ENCODE measurements at regions not wholly inside any gene's neighbourhood (a gene's known extent, or its start where the extent isn't known, plus 50 kb on each side); places are given as distances from the start of the nearest gene placed in this dataset.

DNA sequence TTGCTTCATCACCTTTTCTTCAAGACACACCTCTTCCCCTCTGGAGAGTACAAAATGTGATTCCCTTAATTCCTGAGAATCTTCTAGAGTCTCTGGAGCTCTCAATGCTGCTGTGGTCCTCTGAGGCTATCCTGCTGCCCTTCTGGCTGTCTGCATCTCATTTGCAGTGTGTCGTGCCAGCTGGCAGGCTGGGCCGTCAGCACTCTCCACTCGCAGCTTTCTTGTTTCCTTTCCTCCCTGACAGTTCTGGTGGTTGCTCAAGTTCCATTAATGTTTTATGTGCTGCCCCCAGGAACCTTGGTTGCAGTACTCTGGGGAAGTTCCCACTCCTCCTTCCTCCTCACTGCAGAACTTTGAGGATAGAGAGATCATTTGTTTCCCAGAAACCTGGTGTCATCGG lies 210.8 kb upstream of the ROPN1 start:
- Histone ChIP-seq H3K4me3 (ENCODE audit: low read depth in 1 of 2, low read length in 2 of 2) (no peak overlapping the region), H3K9ac (ENCODE audit: low read length) (no peak overlapping the region), H3K27ac (ENCODE audit: low read depth, low read length) (no peak overlapping the region), H3K4me1 (ENCODE audit: insufficient read depth, low read length) (peaks cover 13% of the 10 kb centered on the region), H3K27me3 (ENCODE audit: control insufficient read depth in 1 of 2, insufficient read depth in 2 of 2, low read length in 2 of 2) (no peaks in the 10 kb centered on the region), H3K36me3 (ENCODE audit: insufficient read depth, low read length) (no peaks in the 10 kb centered on the region), H3K9me3 (ENCODE audit: low read length) (no peaks in the 10 kb centered on the region)

DNA sequence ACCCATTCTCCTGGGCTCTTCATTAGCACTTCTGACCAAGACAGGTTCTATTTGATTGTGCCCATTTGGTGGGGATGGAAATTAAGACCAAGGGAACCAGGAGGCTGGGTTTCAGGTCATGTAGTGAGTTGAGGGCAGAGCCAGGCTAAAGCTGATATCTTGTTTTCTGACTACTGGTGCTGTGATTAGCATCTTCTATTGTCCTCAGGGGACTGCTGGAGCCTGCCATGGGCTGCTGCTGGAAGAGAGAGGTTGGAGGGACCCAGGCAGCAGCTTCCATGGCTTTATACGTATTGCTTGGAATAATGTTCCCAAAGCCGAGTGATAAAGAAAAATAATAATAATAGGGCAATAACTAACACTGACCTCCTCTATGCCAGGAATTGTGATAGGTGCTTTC lies 211.4 kb upstream of the ROPN1 start:
- no peaks in the 10 kb centered on the region for H3K27me3 ChIP-seq (ENCODE audit: control insufficient read depth in 1 of 2, insufficient read depth in 2 of 2, low read length in 2 of 2)

DNA sequence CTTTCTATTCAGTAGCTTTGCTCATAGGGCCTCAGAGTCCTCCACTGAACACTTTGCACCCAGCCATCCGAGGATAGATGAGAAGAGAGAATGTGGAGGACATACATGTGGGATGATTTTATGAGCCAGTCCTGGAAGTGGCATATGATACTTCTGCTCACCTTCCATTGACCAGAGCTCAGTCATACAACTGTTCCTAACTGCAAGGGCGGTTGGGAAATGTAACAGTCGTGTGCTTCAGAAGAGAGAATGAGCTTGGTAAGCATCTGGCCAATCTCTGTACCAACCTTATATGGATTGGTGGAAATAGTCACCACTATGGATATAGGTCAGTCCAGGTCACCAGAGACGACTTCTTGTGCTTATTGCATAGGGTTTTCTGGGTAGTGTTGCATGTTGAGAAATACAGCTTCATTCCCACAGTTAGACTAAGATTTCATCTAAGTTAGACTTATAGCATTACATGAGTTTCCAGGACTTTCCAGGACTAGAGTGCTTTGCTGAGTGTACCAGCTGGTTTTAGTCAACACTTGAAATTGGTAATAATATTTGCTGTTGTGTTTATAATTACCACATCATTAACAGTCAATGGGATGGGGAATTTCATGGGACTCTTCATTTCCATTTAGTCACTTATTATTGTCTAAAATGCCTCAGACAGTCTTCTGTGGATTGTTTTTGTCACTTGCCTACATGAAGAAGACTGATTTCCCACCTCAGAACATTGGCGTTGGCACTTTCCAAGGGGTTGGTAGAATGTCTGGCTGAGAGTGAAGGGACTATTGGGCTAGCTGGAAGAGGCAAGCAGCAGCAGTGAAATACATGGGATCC lies 214.5 kb upstream of the ROPN1 start:
- Histone ChIP-seq H3K36me3 (ENCODE audit: insufficient read depth, low read length) (no peaks in the 10 kb centered on the region), H3K27ac (ENCODE audit: low read depth, low read length) (no peak overlapping the region), H3K9ac (ENCODE audit: low read length) (no peak overlapping the region), H3K4me3 (ENCODE audit: low read depth in 1 of 2, low read length in 2 of 2) (no peak overlapping the region), H3K27me3 (ENCODE audit: control insufficient read depth in 1 of 2, insufficient read depth in 2 of 2, low read length in 2 of 2) (no peaks in the 10 kb centered on the region), H3K9me3 (ENCODE audit: low read length) (no peaks in the 10 kb centered on the region), H3K4me1 (ENCODE audit: insufficient read depth, low read length) (peaks cover 13% of the 10 kb centered on the region)

More for the DNA sequence above, 211.4 kb upstream of the ROPN1 start:
- no peak overlapping the region for H3K27ac ChIP-seq (ENCODE audit: low read depth, low read length)
- H3K9ac ChIP-seq (ENCODE audit: low read length): no peak overlapping the region
- H3K9me3 ChIP-seq (ENCODE audit: low read length): no peaks in the 10 kb centered on the region
- H3K4me1 ChIP-seq (ENCODE audit: insufficient read depth, low read length): peaks cover 13% of the 10 kb centered on the region
- no peak overlapping the region for H3K4me3 ChIP-seq (ENCODE audit: low read depth in 1 of 2, low read length in 2 of 2)
- no peaks in the 10 kb centered on the region for H3K36me3 ChIP-seq (ENCODE audit: insufficient read depth, low read length)

DNA sequence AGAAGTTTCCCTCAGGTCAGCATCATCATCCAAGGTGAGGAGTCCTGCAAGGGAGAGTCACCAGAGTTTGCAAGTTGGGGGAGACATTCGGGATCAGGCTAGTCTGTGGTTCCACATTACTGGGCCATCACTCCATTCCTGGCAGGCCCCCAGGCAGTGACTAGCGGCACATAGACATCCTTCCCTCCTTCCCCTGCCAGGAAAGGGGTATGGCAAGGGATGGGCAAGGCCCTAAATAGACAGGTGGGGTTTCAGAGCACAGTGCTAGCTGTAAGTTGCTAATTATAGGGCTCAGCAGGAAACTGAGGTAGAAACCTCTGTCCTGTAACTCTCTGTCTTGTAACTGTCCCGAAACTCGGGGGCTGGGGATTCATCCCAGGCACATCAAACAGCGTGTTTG lies 215.2 kb upstream of the ROPN1 start:
- no peak overlapping the region for H3K9ac ChIP-seq (ENCODE audit: low read length)
- no peaks in the 10 kb centered on the region for H3K27me3 ChIP-seq (ENCODE audit: control insufficient read depth in 1 of 2, insufficient read depth in 2 of 2, low read length in 2 of 2)
- no peak overlapping the region for H3K27ac ChIP-seq (ENCODE audit: low read depth, low read length)
- no peak overlapping the region for H3K4me3 ChIP-seq (ENCODE audit: low read depth in 1 of 2, low read length in 2 of 2)
- H3K36me3 ChIP-seq (ENCODE audit: insufficient read depth, low read length): no peaks in the 10 kb centered on the region
- H3K4me1 ChIP-seq (ENCODE audit: insufficient read depth, low read length): peaks cover 13% of the 10 kb centered on the region
- no peaks in the 10 kb centered on the region for H3K9me3 ChIP-seq (ENCODE audit: low read length)

DNA sequence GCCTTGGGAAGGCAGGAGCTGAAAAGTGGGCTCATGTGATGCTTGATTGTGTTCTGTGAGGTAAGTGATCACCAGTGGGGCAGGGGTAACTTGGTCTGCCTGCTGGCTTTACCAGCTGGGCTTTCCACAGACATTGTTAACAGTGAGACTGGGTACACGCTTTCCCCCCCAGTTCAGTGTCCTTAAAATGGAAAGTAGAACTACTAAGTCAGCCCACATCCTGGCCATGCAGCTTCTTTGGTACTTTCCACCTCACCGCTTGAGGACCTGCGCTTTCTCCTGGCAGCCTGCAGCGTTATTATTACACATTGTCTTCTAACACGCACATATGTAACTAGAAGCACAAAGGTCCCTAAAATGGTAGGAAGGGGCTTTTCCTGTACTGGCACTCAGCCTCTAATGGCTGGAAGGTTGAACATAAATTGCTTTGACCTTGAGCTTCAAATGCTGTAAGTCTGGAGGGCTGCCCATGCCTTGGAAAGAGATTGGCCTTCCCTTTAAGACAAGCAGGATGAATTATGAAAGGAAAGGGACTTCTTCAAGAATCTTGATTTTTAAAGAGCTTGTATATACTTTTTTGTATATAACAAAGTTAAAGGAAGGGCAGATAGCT lies 216.1 kb upstream of the ROPN1 start:
- no peaks in the 10 kb centered on the region for H3K36me3 ChIP-seq (ENCODE audit: insufficient read depth, low read length)
- H3K9me3 ChIP-seq (ENCODE audit: low read length): no peaks in the 10 kb centered on the region
- H3K27ac ChIP-seq (ENCODE audit: low read depth, low read length): no peak overlapping the region
- H3K4me3 ChIP-seq (ENCODE audit: low read depth in 1 of 2, low read length in 2 of 2): no peak overlapping the region
- peaks cover 5% of the 10 kb centered on the region for H3K4me1 ChIP-seq (ENCODE audit: insufficient read depth, low read length)
- H3K9ac ChIP-seq (ENCODE audit: low read length): no peak overlapping the region
- no peaks in the 10 kb centered on the region for H3K27me3 ChIP-seq (ENCODE audit: control insufficient read depth in 1 of 2, insufficient read depth in 2 of 2, low read length in 2 of 2)

DNA sequence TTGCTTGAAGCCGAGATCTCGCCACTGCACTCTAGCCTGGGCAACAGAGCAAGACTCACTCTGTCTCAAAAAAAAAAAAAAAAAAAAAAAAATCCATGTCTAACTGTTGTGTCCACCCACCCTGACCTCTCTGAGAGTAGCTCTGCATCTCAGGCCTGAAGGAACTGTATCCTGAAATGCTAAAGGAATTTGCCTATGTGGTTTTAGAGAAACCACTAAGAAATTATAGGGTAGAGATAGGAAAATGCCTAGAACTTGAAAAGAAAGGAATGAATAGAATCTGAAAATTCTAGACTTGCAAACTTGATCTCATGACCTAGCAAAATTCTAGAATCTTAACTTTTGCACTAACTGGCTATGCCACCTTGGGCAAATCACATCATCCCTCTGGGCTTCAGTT lies 217.5 kb upstream of the ROPN1 start:
- H3K9ac ChIP-seq (ENCODE audit: low read length): no peak overlapping the region
- no peaks in the 10 kb centered on the region for H3K36me3 ChIP-seq (ENCODE audit: insufficient read depth, low read length)
- no peak overlapping the region for H3K27ac ChIP-seq (ENCODE audit: low read depth, low read length)
- H3K4me1 ChIP-seq (ENCODE audit: insufficient read depth, low read length): no peaks in the 10 kb centered on the region
- H3K9me3 ChIP-seq (ENCODE audit: low read length): no peaks in the 10 kb centered on the region
- no peaks in the 10 kb centered on the region for H3K27me3 ChIP-seq (ENCODE audit: control insufficient read depth in 1 of 2, insufficient read depth in 2 of 2, low read length in 2 of 2)
- H3K4me3 ChIP-seq (ENCODE audit: low read depth in 1 of 2, low read length in 2 of 2): no peak overlapping the region

DNA sequence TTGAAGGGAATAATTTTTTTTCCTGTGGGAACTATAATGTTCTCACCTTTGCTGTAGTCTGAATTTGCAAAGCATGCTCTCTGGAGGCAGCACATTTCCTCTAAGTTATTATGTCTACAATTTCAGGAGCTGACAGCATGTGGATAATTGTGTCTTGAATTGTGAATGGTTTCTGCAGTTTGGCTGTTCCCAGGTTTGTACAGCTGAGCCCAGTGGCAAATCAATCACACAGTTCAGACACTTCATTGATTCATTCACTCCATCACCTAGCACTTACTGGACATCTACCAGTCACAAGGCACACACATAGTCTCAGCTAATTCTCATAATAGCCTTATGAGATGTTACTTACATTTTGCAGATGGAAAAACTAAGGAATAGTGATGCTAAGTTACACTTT lies 219.0 kb upstream of the ROPN1 start:
- Histone ChIP-seq H3K4me3 (ENCODE audit: low read depth in 1 of 2, low read length in 2 of 2) (no peak overlapping the region), H3K27ac (ENCODE audit: low read depth, low read length) (no peak overlapping the region), H3K4me1 (ENCODE audit: insufficient read depth, low read length) (no peaks in the 10 kb centered on the region), H3K9ac (ENCODE audit: low read length) (no peak overlapping the region), H3K9me3 (ENCODE audit: low read length) (no peaks in the 10 kb centered on the region), H3K27me3 (ENCODE audit: control insufficient read depth in 1 of 2, insufficient read depth in 2 of 2, low read length in 2 of 2) (no peaks in the 10 kb centered on the region), H3K36me3 (ENCODE audit: insufficient read depth, low read length) (no peaks in the 10 kb centered on the region)

DNA sequence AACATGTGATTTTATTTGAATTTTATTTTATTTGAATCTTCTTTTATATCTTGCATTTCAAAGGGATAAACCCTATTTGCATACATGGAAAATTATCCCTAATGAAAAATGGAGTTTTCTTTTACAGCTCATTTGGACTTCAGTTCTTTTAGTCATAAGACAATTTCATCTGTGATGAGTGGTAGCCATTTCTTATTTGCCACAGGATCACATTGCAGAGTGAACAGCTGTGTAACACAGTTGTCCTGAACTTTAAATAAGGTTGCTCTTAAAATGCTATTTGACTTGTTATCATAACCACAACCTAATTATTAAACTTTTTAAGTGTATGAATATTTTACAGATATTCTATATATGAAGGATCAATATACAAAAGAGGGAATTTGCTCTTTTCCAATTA lies 221.7 kb upstream of the ROPN1 start:
- Histone ChIP-seq H3K4me1 (ENCODE audit: insufficient read depth, low read length) (no peaks in the 10 kb centered on the region), H3K27ac (ENCODE audit: low read depth, low read length) (no peak overlapping the region)

DNA sequence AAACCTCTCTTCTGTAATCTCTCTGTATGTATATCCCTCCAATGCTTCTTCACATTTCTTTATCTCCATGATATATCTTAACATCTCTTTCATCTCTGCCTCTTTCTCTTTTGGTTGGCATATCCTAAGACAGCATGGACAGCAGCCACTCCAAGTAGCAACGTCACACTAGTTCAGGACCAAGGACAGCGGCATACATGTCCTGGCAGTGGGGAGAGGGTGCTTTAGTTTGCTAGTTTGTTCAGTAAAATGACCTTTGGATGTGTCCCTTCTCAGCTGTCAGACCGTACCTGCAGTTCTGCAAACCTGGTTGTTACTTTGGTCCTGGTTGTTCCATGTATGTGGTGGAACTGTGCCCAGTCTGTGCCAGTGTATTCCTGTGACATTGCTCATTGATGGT lies 225.6 kb upstream of the ROPN1 start:
- Histone ChIP-seq H3K27ac (ENCODE audit: low read depth, low read length) (no peak overlapping the region), H3K27me3 (ENCODE audit: control insufficient read depth in 1 of 2, insufficient read depth in 2 of 2, low read length in 2 of 2) (no peaks in the 10 kb centered on the region), H3K4me1 (ENCODE audit: insufficient read depth, low read length) (no peaks in the 10 kb centered on the region), H3K9me3 (ENCODE audit: low read length) (no peaks in the 10 kb centered on the region), H3K9ac (ENCODE audit: low read length) (no peak overlapping the region), H3K36me3 (ENCODE audit: insufficient read depth, low read length) (no peaks in the 10 kb centered on the region), H3K4me3 (ENCODE audit: low read depth in 1 of 2, low read length in 2 of 2) (no peak overlapping the region)

More for the DNA sequence above, 221.7 kb upstream of the ROPN1 start:
- H3K9me3 ChIP-seq (ENCODE audit: low read length): no peaks in the 10 kb centered on the region
- no peaks in the 10 kb centered on the region for H3K27me3 ChIP-seq (ENCODE audit: control insufficient read depth in 1 of 2, insufficient read depth in 2 of 2, low read length in 2 of 2)
- no peak overlapping the region for H3K9ac ChIP-seq (ENCODE audit: low read length)
- H3K36me3 ChIP-seq (ENCODE audit: insufficient read depth, low read length): no peaks in the 10 kb centered on the region
- no peak overlapping the region for H3K4me3 ChIP-seq (ENCODE audit: low read depth in 1 of 2, low read length in 2 of 2)

DNA sequence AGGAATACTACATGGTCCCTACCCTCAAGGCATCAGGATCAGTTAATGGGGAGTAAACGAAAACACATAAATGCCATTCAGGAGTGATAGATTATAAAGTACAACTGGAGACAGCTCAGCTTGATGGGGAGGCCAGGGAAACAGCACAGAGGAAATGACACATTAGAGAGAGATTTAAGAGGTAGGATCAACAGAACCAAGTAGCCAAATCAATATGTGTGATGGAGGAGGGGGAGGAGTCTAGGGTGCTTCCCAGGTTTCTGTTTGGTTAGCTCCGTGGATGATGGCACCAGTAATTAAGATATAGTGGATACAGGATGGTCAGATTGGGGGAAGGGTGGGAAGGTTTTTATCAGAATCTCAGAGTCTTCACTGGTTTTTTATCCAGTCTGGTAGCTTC lies 229.5 kb upstream of the ROPN1 start:
- no peak overlapping the region for H3K9ac ChIP-seq (ENCODE audit: low read length)
- no peak overlapping the region for H3K4me3 ChIP-seq (ENCODE audit: low read depth in 1 of 2, low read length in 2 of 2)
- H3K36me3 ChIP-seq (ENCODE audit: insufficient read depth, low read length): no peaks in the 10 kb centered on the region
- H3K4me1 ChIP-seq (ENCODE audit: insufficient read depth, low read length): no peaks in the 10 kb centered on the region
- H3K27ac ChIP-seq (ENCODE audit: low read depth, low read length): no peak overlapping the region
- no peaks in the 10 kb centered on the region for H3K27me3 ChIP-seq (ENCODE audit: control insufficient read depth in 1 of 2, insufficient read depth in 2 of 2, low read length in 2 of 2)
- no peaks in the 10 kb centered on the region for H3K9me3 ChIP-seq (ENCODE audit: low read length)

DNA sequence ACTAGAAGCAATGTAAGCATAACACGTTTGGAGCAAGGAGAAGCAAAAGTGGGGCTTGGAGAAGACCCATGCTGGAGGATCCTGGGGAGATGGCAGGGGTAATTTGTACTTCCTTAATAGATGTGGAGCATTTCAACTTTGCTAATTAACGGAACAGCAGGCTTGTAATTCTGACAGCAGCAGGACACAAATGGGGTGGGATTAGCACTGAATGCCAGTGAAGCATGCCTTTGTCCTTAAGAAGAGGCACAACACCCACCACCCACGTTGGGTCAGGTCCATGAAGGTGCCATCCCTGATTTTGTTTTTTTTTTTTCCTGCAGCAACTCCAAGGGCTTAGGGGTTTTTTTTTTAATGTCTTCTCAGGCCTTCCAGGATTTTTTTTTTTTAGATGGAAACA lies 231.9 kb upstream of the ROPN1 start:
- no peaks in the 10 kb centered on the region for H3K36me3 ChIP-seq (ENCODE audit: insufficient read depth, low read length)
- no peaks in the 10 kb centered on the region for H3K27me3 ChIP-seq (ENCODE audit: control insufficient read depth in 1 of 2, insufficient read depth in 2 of 2, low read length in 2 of 2)
- H3K4me3 ChIP-seq (ENCODE audit: low read depth in 1 of 2, low read length in 2 of 2): no peak overlapping the region
- no peaks in the 10 kb centered on the region for H3K9me3 ChIP-seq (ENCODE audit: low read length)
- H3K27ac ChIP-seq (ENCODE audit: low read depth, low read length): no peak overlapping the region
- no peak overlapping the region for H3K9ac ChIP-seq (ENCODE audit: low read length)
- H3K4me1 ChIP-seq (ENCODE audit: insufficient read depth, low read length): no peaks in the 10 kb centered on the region

DNA sequence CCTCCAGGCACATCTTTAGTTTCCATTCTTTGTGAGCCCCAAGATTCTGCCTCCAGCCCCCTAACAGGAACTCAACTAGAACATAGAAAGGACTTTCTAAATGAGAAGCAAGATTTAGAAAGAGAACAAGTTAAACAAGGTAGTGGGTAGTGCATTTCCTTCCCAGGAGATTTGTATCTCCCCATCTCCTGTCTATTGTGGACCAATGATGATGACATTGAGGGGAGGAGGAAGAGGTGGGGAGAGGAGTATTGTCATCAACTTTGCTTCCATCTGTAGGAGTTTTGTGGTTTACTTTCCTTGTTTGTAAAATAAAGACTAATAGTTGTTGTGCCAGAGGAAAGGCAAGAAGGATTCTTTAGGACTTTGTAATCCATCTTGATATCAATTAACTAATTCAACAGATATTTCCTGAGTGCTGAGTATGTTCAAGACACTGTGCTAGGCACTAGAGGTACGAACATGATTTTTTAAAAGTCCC lies 235.3 kb upstream of the ROPN1 start:
- no peaks in the 10 kb centered on the region for H3K9me3 ChIP-seq (ENCODE audit: low read length)
- no peak overlapping the region for H3K4me3 ChIP-seq (ENCODE audit: low read depth in 1 of 2, low read length in 2 of 2)
- H3K27me3 ChIP-seq (ENCODE audit: control insufficient read depth in 1 of 2, insufficient read depth in 2 of 2, low read length in 2 of 2): no peaks in the 10 kb centered on the region

More for the DNA sequence above, 235.3 kb upstream of the ROPN1 start:
- Histone ChIP-seq H3K4me1 (ENCODE audit: insufficient read depth, low read length) (no peaks in the 10 kb centered on the region), H3K27ac (ENCODE audit: low read depth, low read length) (no peak overlapping the region), H3K36me3 (ENCODE audit: insufficient read depth, low read length) (no peaks in the 10 kb centered on the region), H3K9ac (ENCODE audit: low read length) (no peak overlapping the region)

Data from muscle layer of colon (tissue), 2 donors.